ENCODE measurements at regions not wholly inside any gene's neighbourhood (a gene's known extent, or its start where the extent isn't known, plus 50 kb on each side); places are given as distances from the start of the nearest gene placed in this dataset.

- DNase-seq: no peak
These were observed 270.6 kb downstream of the C1D start for GRCh38 chr2:67792191-67792590.

- DNase-seq: no peak
These were observed 270.1 kb downstream of the C1D start for GRCh38 chr2:67792681-67793091.

GRCh38 chr2:67797801-67798540 lies 264.8 kb downstream of the C1D start:
- DNase-seq: peak; percentile 11

- no peak for DNase-seq
These were observed 264.2 kb downstream of the C1D start for GRCh38 chr2:67798541-67799160.

GRCh38 chr2:67799886-67800285 lies 262.9 kb downstream of the C1D start:
- DNase-seq: no peak

GRCh38 chr2:67802291-67802690 lies 260.5 kb downstream of the C1D start:
- no peak for DNase-seq

GRCh38 chr2:67802824-67803223 lies 260.0 kb downstream of the C1D start:
- DNase-seq: no peak

GRCh38 chr2:67806816-67807215 lies 256.0 kb downstream of the C1D start:
- no peak for DNase-seq

GRCh38 chr2:67808112-67808511 lies 254.7 kb downstream of the C1D start:
- no peak for DNase-seq

GRCh38 chr2:67812682-67813081 lies 250.1 kb downstream of the C1D start:
- no peak for DNase-seq

- DNase-seq: no peak
These were observed 239.1 kb downstream of the C1D start for GRCh38 chr2:67823726-67824125.

- DNase-seq: no peak
These were observed 238.6 kb downstream of the C1D start for GRCh38 chr2:67824186-67824585.

- no peak for DNase-seq
These were observed 237.3 kb downstream of the C1D start for GRCh38 chr2:67825476-67825875.

- peak; percentile 72 for DNase-seq
These were observed 234.7 kb downstream of the C1D start for GRCh38 chr2:67828066-67828465.

- DNase-seq: no peak
These were observed 233.3 kb downstream of the C1D start for GRCh38 chr2:67829470-67829869.

GRCh38 chr2:67833632-67834031 lies 229.2 kb downstream of the C1D start:
- no peak for DNase-seq

- no peak for DNase-seq
These were observed 228.3 kb downstream of the C1D start for GRCh38 chr2:67834482-67834881.

- DNase-seq: no peak
These were observed 227.5 kb downstream of the C1D start for GRCh38 chr2:67835266-67835665.

GRCh38 chr2:67836866-67837265 lies 225.9 kb downstream of the C1D start:
- no peak for DNase-seq

GRCh38 chr2:67838205-67838604 lies 224.6 kb downstream of the C1D start:
- no peak for DNase-seq

- no peak for DNase-seq
These were observed 223.6 kb downstream of the C1D start for GRCh38 chr2:67839242-67839641.

- DNase-seq: no peak
These were observed 223.1 kb downstream of the C1D start for GRCh38 chr2:67839668-67840067.

- DNase-seq: peak; percentile 77
These were observed 222.2 kb downstream of the C1D start for GRCh38 chr2:67840460-67841068.

- DNase-seq: no peak
These were observed 221.1 kb downstream of the C1D start for GRCh38 chr2:67841711-67842110.
